Keratinocyte (primary cell): ENCODE measurements at regions not wholly inside any gene's neighbourhood (a gene's known extent, or its start where the extent isn't known, plus 50 kb on each side); places are given as distances from the start of the nearest gene placed in this dataset.

Source experiments
- CTCF ChIP-seq, 3 experiments: IDR thresholded peaks in 1 of 3; conservative IDR thresholded peaks in 1 of 3; optimal IDR thresholded peaks in 1 of 3; 2 replicates in 2 of 3; 3 replicates in 1 of 3; pipeline versions ENCODE3 to v1.5.1; 2011; ENCODE audit warnings: low read length in 3 of 3, mild to moderate bottlenecking in 3 of 3, moderate library complexity in 2 of 3, control low read depth in 1 of 3, inconsistent platforms in 1 of 3; ENCODE audit not compliant: insufficient read depth in 2 of 3; ENCODE audit errors: extremely low read depth in 1 of 3
- EZH2 ChIP-seq: IDR thresholded peaks from one replicate; pipeline ENCODE4 v1.6.1; 2012; ENCODE audit warnings: inconsistent platforms, mild to moderate bottlenecking, low read length, moderate library complexity

- no peak for TF ChIP-seq CTCF (optimal IDR thresholded peaks at IDR 0.05 in 1 of 3, IDR thresholded peaks at IDR 0.05 in 1 of 3, conservative IDR thresholded peaks at IDR 0.05 in 1 of 3; ENCODE audit: extremely low read depth in 1 of 3, insufficient read depth in 2 of 3, low read length in 3 of 3)
- TF ChIP-seq EZH2 = no peak
These were observed 1013.9 kb downstream of the KCNT2 start for GRCh38 chr1:195594322-195594721.
